Hypothalamus (tissue), 51 donors: ENCODE measurements at regions not wholly inside any gene's neighbourhood (a gene's known extent, or its start where the extent isn't known, plus 50 kb on each side); places are given as distances from the start of the nearest gene placed in this dataset.

Experiments
- DNase-seq, 51 donors: peaks; one replicate each; lab custom pipeline; 2025; lab: John Stamatoyannopoulos, UW

DNA sequence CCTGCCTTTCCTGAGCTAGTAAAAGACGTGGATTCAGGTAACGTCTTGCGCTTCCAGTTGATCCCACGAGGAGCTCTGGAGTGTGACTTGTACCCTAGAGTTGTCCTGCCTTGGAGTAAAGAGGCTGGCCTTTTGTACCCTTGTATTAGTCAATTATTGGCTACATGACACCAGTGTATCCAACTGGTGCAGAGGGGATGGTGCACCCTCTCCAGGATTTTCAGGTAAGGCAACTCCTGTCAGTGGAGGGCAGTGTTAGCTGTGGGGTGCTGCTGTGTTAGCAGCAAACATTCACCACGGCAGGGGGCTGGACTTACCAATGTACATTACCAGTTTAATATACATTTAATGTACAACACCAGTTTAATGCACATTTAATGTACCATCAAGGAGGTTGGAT is 233.5 kb downstream of the MIAT start:
- no peak for DNase-seq

DNA sequence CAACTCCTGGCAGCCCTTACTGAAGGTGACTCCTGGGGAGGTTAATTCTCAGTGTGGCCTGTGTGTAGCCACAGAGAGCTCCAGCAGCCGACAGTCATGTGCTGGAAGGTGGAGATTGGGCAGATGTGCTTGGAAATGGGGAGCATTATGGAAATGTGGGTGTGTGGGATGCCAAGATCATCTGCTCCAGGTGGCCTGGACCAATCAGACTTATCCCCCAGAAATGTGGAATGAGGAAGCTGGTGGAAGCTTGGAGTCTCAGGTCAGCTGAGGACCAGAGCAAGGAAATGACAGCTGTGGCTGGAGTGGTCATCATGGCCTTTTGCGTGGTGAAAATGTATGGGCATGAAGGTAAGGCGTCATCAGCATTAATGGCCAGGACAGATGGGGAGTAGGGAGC is 234.0 kb downstream of the MIAT start:
- no peak for DNase-seq

DNA sequence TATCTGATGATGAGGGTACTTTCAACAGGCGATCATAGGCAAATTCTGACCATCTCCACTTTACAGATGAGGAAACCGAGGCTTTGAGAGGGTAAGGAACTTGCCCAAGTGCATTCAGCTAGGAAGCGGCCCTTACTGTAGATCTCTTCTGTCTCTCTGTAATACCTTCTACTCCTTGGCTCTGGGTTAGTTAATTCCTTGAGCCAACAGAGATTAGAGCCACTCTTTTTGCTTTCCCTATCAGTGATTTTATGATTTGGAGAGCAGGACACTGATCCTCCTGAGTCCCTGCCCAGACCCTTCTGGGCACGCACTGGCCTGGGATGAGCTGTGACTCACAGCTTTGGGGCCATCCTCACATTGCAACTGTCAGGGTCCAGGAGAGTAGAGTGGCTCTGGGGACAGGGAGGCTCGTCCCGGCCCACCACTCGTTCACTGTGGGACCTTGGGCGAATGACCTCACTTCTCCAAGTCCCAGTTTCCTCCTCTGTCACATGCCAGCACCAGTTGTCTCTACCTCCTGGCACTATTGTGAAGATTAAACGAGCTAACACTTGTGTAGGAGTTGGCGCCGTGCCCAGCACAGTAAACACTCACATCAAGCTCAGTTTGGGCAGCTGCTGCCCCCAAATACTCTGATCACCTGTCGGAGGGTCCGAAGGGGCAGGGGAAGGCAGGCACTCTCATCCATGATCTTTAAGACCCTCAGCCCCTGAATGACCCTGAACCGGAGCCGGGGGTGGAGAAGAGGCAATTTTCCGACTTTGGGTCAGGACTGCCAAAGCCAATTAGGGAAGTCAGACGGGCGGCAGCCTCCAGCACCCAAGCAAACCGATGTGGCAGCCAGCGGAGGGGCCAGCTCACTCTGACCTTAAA is 235.0 kb downstream of the MIAT start:
- DNase-seq: peak in 1 of 51 donors; percentile 50

DNA sequence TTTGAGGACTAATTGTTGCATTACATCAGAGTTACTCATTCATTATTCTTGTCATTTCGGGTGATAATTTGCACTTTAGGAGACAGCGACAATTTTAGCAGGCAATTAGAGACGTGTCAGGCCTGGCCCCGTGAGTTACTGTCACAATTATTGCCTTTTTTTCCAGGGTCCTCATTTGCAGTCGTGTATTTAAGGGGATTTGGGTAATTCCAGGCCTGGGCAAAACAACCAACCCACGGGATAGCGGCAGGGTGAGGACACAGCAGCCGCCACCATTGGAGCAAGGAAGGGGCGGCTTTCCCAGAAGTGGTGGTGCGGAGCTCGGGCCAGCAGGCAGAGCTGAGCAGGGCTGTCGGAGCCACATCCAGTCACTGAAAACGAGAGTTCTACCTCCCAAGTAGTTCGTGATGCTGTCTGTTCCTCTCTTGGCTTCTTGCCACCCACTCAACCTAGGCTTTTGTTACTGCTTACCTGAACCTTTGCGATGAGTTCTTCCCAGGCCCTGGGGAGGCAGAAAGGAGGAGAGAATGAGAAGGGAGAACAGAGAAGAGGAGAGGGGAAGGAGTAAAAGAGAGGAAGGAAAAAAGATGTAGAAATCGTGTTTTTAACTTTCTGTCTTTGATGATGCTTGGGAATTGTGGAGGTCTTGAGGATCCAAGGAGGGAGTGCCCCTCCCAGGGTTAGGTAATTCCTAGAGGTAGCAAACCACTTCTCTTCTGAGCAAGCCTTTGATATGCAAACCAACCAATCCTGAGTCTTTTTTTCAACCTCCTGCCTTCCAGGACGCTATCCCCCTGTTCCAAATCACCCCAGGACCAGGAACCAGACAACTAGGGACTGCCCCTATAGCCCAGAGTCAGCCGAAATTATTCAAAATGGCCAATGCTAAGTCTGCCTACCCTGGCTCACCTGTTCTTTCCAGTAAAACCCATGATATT is 236.1 kb downstream of the MIAT start:
- DNase-seq: peak in 1 of 51 donors; percentile 67

DNA sequence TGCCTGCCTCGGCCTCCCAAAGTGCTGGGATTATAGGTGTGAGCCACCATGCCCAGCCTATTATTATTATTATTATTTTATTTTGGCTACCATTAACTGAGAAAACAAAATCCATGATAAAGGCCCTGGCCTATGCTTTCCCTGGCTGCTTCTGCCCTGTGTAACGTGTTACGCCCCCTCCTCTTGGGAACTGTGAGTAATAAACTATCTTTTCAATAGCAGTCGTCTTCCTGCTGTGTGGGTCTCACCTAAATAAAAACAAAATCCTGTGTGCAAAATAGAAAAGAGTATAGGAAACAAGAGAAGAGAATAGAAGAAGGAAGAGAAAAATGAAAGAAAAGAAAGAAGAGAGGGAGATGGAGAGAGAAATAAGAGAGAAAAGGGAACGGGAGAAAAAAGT is 237.0 kb downstream of the MIAT start:
- DNase-seq: no peak

DNA sequence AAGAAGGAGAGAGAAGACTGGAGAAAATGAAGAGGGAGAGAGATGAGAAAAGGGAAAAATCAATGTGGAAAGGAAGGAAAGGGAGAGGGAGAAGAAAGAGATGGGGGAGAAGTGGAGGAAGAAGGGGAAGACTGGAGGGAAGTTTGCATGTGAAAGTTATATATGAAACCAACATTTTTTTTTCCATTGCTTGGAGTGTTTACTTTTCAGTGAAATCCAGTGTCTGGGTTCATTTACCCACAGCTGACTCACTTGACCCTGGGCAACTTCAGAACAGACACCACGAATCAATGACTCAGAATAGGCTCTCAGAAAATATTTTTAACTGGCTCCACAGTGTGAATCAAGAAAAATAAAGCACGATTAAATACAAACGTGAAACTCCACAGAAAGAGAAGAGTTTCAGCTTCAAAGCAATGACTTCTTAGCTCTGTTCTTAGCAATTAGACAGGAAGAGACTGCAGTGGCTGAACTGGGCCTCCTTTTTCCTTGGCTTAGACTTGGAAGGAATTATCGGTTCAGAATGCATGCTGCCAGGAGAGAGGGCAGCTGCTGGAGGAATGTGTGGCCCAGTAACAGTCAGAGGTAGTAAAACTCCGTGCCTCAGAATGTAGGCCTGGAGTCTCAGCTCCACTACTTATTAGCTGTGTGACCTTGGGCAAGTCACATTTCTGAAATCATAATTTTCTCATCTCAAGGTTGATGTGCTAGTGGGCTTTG is 237.5 kb downstream of the MIAT start:
- DNase-seq: no peak

DNA sequence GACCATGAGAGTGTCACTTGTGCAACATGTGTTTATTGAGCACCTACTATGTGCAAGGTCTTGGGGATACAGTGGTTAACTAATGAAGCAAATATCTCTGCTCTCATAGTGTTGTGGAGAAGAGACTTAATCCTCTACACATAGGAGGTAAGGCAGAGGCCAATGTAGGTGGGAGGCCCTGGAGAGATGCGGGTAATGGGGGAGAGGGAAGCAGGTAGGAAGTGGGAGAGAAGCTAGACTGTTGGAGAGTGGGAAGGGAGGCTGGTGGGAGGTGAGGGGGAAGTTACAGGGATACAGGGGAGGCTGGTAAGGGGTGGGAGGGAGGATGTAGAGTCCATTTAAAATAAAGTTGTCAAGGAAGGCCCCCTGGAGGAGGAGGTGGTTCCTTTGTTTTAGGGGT is 240.0 kb downstream of the MIAT start:
- no peak for DNase-seq

DNA sequence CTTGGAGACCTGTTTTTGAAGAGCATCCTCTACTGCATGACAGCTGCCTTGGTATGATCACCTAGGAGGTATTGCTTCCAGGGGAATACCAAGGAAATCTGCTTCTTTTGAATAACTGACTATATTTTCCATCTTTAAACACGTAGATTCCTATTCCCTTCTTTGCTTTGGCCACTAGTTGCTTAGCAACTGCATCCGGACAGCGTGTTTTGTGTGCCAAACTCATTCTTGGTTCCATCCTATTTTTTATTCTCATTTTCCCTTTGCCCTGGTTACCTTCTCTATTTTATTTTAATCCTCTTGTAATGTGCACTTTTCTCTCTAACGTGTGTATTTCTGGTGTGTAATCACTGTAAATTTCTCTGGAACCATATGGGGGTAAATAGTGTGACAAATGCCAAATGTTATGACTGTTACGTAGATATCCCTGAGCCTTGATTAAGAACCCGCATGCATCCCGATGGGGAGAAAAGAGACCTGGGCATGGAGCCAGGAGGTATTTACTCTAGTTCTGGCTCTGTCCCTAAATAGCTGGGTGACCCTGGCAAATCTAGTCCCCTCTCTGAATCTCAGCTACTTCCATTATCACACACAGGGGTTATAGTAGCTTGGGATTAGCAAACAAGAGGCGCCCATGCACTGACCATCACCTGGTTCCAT is 241.7 kb downstream of the MIAT start:
- no peak for DNase-seq

DNA sequence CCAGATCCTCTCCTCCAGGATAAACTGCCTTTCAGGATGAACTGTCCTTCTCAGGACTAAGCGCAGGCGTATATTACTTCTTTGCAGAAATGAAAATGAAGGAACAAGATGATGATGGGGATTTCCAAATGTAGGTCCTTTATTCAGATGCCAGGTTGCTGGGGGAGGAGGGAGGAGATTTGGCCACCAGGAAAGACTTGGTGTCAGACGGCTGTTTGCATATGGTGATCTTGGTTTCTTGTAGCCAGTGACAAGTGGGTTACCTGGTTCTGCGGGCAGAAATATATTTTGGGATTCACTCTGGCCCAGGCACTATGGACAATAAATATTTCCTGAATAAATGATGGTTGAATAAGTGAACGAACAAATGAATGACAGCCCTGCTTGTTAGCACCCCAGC is 243.4 kb downstream of the MIAT start:
- DNase-seq: no peak

DNA sequence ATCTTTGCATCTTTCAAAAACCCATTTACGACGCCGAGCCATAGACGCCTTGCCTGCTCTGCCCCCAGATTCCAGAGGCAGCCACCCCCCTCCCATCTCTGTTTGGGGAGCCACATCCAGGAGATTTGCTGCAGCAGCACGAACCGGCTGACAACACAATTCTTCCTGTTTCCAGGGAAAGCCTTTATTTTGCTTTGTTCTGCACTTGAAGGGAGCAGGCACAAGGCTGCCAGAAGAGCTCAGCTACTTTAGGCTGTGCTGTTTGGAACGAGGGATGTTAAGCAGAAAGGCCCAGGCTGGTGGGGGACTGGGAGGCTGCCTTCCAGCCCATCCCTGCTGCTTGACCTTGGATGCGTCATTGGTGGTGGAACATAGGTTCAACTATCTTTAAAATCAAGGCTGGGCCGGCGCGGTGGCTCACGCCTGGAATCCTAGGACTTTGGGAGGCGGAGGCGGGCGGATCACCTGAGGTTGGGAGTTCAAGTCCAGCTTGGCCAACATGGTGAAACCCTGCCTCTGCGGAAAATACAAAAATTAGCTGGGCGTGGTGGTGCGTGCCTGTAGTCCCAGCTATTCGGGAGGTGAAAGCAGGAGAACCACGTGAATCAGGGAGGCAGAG is 243.9 kb downstream of the MIAT start:
- DNase-seq: peak in 2 of 51 donors; percentile 9 to 23

DNA sequence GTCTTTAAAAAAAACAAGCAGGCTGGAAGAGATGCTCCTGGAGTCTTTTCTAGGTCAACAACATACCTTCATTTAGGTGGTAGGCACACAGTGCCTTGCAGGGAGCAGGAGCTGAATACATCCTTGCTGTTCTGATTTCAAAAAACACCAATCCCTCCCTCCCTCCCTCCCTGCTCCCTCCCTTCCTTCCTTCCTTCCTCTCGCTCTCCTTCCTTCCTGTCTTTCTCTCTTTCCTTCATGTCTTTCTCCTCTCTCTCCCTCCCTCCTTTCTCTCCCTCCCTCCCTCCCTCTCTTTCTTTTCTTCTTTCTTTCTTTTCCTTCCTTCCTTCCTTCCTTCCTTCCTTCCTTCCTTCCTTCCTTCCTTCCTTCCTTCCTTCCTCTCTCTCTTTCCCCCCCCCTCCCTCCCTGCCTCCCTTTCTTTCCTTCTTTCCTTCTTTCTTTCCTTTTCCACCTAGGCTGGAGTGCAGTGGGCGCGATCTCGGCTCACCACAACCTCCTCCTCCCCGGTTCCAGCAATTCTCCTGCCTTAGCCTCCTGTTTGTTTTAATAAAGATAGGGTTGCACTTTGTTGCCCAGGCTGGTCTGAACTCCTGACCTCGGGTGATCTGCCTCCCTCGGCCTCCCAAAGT is 245.1 kb downstream of the MIAT start:
- DNase-seq: no peak

DNA sequence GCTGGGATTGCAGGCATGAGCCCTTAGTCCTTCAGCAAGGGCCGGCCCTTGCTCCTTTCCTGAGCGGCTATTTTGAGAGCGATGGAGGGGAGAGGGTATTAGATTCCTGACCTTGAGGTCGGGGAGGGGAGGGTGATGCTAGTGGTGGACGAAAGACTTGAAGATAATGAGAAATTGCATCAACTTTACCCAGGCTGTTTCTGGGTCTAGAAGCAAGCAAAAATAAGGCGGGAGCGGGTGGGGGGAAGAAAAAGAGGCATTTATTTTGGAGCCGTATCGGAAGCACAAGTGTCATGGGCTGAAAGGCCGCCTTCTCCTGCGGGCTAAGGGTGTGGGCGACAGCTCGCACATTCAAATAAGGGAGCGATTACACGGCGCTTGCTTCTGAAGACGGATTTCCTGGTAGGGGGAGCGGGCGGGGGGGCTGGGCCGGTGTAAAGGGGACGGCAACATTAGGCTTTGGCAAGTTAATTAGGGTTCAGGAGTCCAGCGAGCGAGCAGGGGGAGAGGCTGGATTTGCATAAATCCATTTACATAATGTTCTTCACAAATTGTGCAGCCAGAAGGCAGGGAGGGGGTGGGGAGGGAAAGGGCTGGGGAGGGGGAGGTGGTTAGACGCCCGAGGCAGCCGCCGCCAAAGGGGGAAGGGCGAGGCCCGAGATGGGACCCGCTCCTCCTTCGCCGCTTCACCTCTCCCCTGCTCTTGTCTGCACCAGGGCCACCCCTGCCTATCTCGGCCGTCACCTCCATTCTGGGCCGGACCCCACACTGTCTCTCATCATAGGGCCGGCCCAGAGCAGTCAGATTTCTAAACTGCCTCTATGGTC is 245.9 kb downstream of the MIAT start:
- peak in 14 of 51 donors; percentile 3 to 40 (median 24) for DNase-seq

DNA sequence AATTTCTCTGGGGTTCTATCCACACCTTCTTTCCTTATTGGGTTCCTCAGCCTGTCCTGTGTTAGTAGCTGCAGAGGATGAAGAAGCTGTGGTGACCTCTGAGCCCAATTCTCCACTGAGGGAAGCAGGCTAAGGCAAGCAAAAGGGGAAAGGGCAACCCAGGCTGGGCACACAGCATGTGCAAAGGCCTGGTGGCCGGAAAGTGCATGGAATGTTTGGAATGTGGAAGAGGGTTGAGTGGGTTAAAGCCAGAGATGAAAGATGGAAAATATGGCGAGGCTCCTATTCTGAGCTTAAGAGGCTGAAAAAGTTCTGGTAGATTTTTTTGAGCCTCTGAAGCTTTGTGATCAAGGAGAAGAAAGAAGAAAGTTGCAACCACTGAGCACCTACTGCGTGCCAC is 247.1 kb downstream of the MIAT start:
- DNase-seq: no peak

DNA sequence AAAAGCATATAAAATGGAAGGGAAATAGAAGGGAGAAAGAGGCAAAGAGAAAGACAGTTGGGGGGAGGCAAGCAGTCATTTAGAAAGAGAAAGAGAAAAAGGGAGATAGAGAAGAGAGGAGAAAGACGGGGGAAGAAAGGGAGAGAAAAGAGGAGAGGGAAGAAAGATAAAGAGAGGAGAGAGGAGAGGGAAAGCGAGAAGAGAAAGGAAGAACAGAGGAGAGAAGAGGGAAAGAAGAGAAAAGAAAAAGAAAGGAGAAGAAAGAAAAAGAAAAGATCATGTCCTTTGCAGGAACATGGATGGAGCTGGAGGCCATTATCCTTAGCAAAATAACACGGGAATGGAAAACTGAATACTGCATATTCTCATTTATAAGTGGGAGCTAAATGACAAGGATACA is 247.7 kb downstream of the MIAT start:
- DNase-seq: no peak

DNA sequence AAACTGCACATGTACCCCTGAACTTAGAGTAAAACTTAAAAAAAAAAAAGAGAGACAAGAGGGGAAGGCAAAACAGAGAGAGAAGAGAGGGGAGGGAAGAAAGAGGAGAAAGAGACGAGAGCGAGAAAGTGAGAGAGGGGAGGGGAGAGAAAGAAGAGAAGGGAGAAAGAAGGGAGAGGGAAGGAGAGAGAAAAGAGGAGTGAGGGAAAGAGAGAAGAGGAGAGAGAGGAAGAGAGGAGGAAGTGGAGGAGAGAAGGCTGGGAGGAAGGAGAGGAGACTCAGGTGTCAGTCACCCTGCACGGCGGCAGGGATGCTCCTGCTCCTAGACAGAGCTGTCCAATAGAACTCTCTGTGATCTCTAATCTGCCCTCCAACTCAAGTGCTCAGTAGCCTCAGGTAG is 248.3 kb downstream of the MIAT start:
- DNase-seq: no peak

DNA sequence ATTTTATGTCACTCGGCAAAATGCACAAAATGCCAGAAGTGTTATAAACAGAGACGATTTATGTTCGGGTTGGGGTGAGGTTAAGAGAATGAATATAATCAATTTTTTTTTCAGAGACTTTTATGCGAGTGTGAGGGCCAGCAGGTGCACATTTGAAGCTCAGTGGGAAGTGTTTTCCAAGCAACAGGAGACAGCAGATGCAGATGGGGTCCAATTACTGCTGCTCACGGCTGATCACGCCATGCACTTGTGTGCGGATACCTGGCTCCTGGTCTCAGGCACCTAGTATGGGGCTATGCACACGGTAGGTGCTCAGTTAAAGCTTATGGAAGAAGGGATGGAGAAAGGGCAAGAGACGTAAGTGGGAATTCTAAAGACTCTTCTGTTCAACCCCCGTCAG is 249.1 kb downstream of the MIAT start:
- DNase-seq: no peak

DNA sequence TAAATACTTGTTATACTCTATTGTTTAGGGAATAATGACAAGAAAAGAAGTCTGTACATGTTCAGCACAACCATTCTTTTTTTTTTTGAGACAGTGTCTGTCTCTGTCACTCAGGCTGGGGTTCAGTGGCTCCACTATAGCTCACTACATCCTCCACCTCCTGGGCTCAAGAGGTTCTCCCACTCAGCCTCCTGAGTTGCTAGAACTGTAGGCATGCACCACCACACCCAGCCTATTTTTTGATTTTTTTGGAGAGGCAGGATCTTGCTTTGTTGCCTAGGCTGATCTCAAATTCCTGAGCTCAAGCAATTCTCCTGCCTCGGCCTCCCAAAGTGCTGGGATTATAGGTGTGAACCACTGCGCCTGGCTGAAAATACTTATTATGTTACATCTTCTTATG is 250.0 kb downstream of the MIAT start:
- no peak for DNase-seq

DNA sequence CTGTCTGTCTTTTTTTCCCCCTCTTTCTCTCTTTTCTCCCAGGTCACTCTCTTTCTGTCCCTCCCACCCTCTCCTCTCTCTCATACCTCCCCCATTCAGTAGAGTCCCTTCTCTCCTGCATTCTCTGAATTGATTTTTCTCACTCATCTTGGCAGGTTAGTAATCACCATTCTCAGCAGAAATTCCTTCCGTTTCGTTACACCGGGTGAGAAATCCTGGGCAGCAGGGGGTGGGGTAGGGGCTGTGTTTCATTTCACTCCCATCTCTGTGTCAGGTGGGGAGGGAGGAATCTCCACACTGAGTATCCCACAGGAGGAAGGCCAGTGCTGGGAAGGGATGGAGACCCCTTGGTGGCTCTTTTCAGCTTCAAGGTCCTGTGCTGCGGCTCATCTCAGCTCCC is 253.5 kb downstream of the MIAT start:
- no peak for DNase-seq
